ENCODE measurements at regions not wholly inside any gene's neighbourhood (a gene's known extent, or its start where the extent isn't known, plus 50 kb on each side); places are given as distances from the start of the nearest gene placed in this dataset.
A peak's percentile ranks its signal among the peaks of the same experiment; 100 is the strongest.

- no peak for DNase-seq
Measured at GRCh38 chr4:123338715-123339114, 57.9 kb upstream of the SPRY1 start.

GRCh38 chr4:123339507-123340380 lies 56.9 kb upstream of the SPRY1 start:
- no peak for DNase-seq

DNA sequence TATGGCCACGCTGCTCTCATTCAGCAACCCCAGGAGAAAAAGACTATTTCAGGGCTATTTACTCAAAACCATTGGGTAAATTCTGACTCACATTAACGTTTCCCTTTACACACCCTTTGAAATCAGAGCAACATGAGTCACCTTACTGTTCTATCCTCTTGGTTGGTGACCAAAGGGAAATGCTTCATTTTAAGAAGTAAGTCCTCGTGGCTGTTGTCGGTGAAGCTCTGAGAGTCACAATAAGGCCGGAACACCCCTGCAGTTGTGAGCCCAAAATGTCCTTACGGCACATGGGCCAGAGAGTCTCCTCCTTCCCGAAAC lies 56.3 kb upstream of the SPRY1 start:
- DNase-seq = peak; percentile 86

- DNase-seq = no peak
Measured at GRCh38 chr4:123342498-123342897, 54.1 kb upstream of the SPRY1 start.

- DNase-seq = no peak
Measured at GRCh38 chr4:123343400-123344041, 53.1 kb upstream of the SPRY1 start.

DNA sequence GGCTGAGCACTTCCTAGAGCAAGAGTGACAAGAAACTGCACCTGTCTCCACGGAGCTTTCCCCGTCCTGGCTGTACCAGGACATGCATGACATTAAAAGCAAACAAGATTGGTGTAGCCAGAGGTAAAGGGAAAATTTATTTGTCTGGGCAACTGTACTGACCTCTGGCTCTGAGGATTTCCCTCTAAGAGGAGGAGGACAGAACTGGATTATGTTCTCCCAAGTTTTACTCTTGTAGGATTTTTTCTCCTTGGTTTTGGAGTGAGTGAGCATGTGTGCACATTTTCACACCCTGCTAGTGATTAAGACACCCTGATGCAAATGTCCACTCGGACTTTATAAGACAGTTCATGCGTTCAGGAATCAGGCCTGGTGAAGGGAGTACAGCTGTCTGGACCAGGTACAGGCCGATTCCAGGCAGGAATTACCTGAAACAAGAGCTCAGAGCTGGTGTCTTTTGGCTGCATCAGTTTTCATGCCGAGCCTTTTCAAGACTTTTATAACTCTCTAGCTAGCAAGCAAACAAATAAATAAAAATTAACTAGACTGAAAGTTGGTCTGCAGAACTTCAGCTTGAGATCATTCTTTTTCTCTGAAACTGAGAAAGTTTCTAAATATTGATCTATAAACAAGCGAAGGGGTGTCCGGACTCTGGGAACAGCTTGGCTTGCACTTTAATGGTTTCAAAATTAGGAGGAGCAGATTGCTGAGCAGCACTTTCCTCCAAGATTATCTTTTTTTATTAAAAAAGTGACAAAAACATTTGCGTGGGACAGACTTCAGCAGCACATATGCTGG lies 51.3 kb upstream of the SPRY1 start:
- DNase-seq = no peak

GRCh38 chr4:123345935-123346300 lies 50.7 kb upstream of the SPRY1 start:
- no peak for DNase-seq

DNA sequence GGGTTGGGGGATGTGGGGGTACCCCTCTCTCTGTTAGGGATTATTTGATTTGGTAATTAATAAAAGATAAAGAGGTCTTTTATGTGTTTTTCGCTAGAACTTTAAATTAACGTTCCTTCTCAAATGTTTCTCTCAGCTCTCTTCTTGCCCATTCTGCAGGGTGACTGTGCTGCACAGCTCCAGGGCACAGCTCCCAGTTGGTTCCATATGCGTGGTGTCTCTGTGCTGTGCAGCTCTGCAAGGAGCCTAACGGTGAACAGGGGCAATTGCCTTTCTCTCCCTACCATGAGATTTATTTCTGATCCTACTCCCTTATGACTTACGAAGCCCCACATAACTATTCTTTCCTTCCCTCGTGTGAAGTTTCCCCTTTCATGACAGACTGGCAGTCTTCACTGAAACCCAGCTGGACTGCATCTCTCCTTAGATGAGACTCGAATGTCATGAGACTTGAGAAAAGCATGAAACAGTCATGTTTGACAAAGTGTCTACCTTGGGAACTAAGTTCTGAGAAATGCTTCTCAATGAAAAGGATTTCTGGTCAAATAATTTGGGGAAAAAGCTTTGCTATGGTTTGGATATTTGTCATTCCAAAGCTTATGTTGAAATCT lies 50.2 kb upstream of the SPRY1 start:
- DNase-seq = no peak

Measured in fibroblast of skin of right biceps (primary cell).